ENCODE measurements at regions not wholly inside any gene's neighbourhood (a gene's known extent, or its start where the extent isn't known, plus 50 kb on each side); places are given as distances from the start of the nearest gene placed in this dataset.
"Not testable (repeated sequence)": the region's sequence is repeated elsewhere in the genome, so short reads cannot be mapped to it uniquely, and the experiment has no call there.

DNA sequence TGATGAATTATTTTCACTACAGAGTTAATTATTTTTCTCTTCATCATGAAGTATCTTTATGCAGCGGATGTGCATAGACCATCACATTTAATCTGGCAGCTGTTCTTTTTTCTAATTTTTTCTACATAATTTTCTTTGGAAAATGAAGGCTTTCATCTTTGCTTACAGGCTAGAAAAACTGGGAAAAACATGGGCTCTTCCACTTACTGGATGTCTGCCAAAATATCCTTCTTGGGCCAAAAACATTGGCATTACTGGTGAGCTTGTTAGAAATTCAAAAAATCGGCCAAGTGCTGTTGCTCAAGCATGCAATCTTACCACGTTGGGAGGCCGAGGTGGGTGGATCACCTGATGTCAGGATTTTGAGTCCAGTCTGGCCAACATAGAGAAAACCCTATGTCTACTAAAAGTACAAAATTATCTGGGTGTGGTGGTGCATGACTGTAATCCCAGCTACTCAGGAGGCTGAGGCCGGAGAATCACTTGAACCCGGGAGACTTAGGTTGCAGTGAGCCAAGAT is 176.8 kb downstream of the ZNF737 start:
- DNase-seq (ENCODE audit: low read depth) = no peak

GRCh38 chr19:20385061-20385460 is 180.5 kb downstream of the ZNF737 start:
- DNase-seq (ENCODE audit: low read depth) = no peak

DNA sequence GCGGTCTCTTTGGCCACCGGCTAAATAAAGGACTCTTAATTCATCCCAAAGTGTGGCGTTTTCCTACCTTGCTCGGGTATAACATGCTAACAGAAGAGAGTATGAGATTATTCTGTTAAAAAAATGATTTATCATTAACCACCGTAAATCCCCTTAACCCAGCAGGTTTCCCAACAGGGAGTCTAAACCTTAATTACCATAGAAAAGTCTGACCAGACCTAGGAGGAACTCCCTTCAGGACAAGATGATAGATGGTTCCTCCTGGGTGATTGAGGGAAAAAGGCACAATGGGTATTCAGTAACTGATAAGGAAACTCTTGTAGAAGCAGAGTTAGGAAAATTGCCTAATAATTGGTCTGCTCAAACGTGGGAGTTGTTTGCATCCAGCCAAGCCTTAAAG is 193.7 kb downstream of the ZNF737 start:
- DNase-seq (ENCODE audit: low read depth) = no peak

GRCh38 chr19:20371304-20371703 is 194.3 kb downstream of the ZNF737 start:
- DNase-seq (ENCODE audit: low read depth) = not testable (repeated sequence)

GRCh38 chr19:20367811-20368294 is 197.7 kb downstream of the ZNF737 start:
- no peak for DNase-seq (ENCODE audit: low read depth)

GRCh38 chr19:20365146-20365545 is 198.1 kb downstream of the ZNF486 start:
- DNase-seq (ENCODE audit: low read depth) = no peak

DNA sequence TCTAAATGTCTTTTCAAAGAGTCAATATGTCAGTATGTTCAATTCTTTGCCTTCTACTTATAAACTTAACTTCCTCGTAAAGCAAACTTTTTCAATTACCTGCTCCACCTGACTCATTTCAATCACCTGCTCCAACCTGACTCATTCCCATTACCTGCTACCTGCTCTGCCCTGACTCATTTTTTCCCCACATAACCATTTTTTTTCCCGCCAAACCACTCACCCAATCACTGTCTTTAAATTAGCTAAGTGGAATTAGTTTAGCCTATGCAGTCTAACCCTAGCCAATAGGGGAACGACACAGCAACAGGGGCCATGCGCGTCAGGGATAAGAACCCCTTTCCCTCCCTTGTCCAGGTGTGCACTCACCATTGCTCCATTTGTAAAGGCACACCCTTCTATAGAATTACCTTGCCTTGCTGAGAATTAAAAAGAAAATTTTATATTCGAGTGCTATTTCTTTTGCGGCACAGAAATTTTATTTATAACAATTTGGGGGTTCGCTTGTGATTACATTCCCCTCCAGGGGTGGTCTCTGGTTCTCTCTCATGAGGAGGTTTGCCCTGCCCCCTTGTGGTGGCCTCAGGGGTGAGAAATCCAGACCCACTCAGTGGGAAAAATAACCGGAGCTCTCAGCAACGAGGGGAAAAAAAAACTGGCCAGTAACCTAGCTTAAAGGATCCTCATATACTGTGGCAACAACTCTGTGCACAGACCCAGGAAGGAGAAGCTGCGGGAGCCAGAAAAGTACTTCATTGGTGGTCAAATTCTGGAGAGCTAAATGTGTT is 193.1 kb downstream of the ZNF486 start:
- no peak for DNase-seq (ENCODE audit: low read depth)

DNA sequence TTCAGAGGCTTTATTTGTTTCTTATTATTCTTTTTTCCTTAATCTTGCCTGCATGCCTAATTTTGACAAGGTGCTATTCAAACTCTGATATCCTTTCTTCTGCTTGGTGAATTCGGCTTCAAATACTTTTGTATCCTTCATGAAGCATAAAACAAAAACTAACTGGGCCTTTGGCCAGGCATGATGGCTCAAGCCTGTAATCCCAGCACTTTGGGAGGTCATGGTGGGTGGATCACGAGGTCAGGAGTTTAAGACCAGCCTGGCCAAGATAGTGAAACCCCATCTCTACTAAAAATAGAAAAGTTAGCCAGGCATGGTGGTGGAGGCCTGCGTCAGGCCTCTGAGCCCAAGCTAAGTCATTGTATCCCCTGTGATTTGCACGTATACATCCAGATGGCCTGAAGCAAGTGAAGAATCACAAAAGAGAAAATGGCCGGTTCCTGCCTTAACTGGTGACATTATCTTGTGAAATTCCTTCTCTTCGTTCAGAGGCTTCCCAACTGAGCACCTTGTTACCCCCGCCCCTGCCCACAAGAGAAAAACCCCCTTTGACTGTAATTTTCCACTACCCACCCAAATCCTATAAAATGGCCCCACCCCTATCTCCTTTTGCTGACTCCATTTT is 191.9 kb downstream of the ZNF486 start:
- not testable (repeated sequence) for DNase-seq (ENCODE audit: low read depth)

- DNase-seq (ENCODE audit: low read depth) = no peak
Observed at GRCh38 chr19:20357921-20358320, 190.9 kb downstream of the ZNF486 start.

- DNase-seq (ENCODE audit: low read depth) = no peak
Observed at GRCh38 chr19:20351244-20351643, 184.2 kb downstream of the ZNF486 start.

GRCh38 chr19:20349206-20349605 is 182.2 kb downstream of the ZNF486 start:
- DNase-seq (ENCODE audit: low read depth) = no peak

- DNase-seq (ENCODE audit: low read depth) = no peak
Observed at GRCh38 chr19:20339444-20339843, 172.4 kb downstream of the ZNF486 start.

DNA sequence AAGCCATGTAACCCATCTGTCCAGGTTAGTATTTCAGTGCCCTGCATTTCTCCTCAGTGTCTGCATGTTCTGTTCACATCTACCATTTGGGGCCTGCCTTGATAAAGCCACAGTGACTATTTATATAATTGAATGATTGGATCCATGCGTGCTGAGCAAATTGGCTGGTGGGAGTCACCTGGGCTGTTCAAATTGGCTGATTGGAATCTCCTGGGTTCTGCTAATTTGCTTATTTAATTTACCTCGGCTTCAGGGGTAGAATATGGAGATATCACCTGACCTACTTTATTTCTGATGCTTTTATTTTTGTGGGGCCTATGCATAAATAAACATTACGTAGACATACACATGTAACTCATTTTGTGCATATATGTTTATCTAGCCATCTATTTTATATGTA is 167.7 kb downstream of the ZNF486 start:
- DNase-seq (ENCODE audit: low read depth) = no peak

- DNase-seq (ENCODE audit: low read depth) = no peak
Observed at GRCh38 chr19:20333508-20333907, 166.5 kb downstream of the ZNF486 start.

DNA sequence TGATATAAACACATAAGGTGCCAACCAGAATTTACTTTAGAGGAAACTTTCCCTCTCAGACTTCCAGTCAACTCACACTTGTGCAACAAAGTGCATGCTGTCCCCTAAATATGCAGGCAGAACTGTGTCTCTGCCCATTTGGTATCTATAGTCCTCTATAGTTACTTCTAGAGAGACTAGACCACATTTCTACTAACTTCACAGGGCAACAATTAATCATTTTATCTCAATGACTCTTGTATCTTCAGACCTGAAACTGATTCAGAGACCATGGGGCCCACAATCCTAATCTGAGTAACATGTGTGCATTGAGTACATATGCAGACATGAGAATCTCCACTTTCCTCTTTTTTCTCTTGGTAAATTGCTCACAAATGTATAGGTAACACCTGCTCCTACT is 158.1 kb downstream of the ZNF486 start:
- DNase-seq (ENCODE audit: low read depth) = no peak

- DNase-seq (ENCODE audit: low read depth) = no peak
Observed at GRCh38 chr19:20321139-20321763, 154.2 kb downstream of the ZNF486 start.

GRCh38 chr19:20320191-20320590 is 153.2 kb downstream of the ZNF486 start:
- no peak for DNase-seq (ENCODE audit: low read depth)

GRCh38 chr19:20318616-20319015 is 151.6 kb downstream of the ZNF486 start:
- DNase-seq (ENCODE audit: low read depth) = no peak

- DNase-seq (ENCODE audit: low read depth) = no peak
Observed at GRCh38 chr19:20315543-20315942, 148.5 kb downstream of the ZNF486 start.

- no peak for DNase-seq (ENCODE audit: low read depth)
Observed at GRCh38 chr19:20313894-20314293, 146.9 kb downstream of the ZNF486 start.

DNA sequence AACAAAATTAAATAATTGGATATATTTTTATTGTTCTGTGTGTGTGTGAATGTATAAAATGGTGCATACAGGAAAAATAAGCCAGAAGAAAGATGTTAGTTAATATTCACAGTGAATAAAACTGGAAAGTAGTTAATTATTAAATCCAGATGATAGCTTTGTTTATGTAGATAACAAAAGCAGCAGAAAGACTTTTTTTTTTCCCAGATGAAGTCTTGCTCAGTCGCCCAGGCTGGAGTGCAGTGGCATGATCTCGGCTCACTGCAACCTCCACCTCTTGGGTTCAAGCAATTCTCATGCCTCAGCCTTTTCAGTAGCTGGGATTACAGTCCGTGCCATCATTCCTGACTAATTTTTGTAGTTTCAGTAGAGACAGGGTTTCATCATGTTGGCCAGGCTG is 140.1 kb downstream of the ZNF486 start:
- DNase-seq (ENCODE audit: low read depth) = no peak

DNA sequence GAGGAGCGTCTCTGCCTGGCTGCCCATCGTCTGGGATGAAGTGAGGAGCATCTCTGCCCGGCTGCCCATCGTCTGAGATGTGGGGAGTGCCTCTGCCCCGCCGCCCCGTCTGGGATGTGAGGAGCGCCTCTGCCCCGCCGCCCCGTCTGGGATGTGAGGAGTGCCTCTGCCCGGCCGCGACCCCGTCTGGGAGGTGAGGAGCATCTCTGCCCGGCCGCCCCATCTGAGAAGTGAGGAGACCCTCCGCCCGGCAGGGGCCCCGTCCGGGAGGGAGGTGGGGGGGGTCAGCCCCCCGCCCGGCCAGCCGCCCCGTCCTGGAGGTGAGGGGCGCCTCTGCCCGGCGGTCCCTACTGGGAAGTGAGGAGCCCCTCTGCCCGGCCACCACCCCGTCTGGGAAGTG is 129.3 kb downstream of the ZNF486 start:
- DNase-seq (ENCODE audit: low read depth) = not testable (repeated sequence)

- DNase-seq (ENCODE audit: low read depth) = no peak
Observed at GRCh38 chr19:20294181-20294580, 127.2 kb downstream of the ZNF486 start.
